GM20431 (cell line): ENCODE measurements at regions not wholly inside any gene's neighbourhood (a gene's known extent, or its start where the extent isn't known, plus 50 kb on each side); places are given as distances from the start of the nearest gene placed in this dataset.
"Not testable (repeated sequence)": the region's sequence is repeated elsewhere in the genome, so short reads cannot be mapped to it uniquely, and the experiment has no call there.

Source experiments
- in situ Hi-C: fragments of 300-500 bp; cut with MseI, MboI; formaldehyde crosslinking; loops from one replicate; pipeline ENCODE4 v1.15.0; 2020; ENCODE audit warnings: low sequenced_read_pairs; ENCODE audit not compliant: unreplicated experiment

GRCh38 chr9:85171163-85171562, 501.6 kb downstream of the NTRK2 start:
- in situ Hi-C loops = no loop called here

GRCh38 chr9:85168412-85168811, 498.9 kb downstream of the NTRK2 start:
- in situ Hi-C loops = no loop called here

GRCh38 chr9:85167146-85167545, 497.6 kb downstream of the NTRK2 start:
- in situ Hi-C loops = no loop called here

GRCh38 chr9:85163825-85164224, 494.3 kb downstream of the NTRK2 start:
- in situ Hi-C loops = no loop called here

- in situ Hi-C loops = no loop called here
Observed at GRCh38 chr9:85163415-85163814, 493.9 kb downstream of the NTRK2 start.

- in situ Hi-C loops = no loop called here
Observed at GRCh38 chr9:85162822-85163221, 493.3 kb downstream of the NTRK2 start.

GRCh38 chr9:85160944-85161343, 491.4 kb downstream of the NTRK2 start:
- in situ Hi-C loops = not testable (repeated sequence)

- in situ Hi-C loops = no loop called here
Observed at GRCh38 chr9:85158512-85158911, 489.0 kb downstream of the NTRK2 start.

- in situ Hi-C loops = no loop called here
Observed at GRCh38 chr9:85157772-85158171, 488.2 kb downstream of the NTRK2 start.

GRCh38 chr9:85156652-85157051, 487.1 kb downstream of the NTRK2 start:
- in situ Hi-C loops = no loop called here

GRCh38 chr9:85155352-85155751, 485.8 kb downstream of the NTRK2 start:
- in situ Hi-C loops = no loop called here

- in situ Hi-C loops = no loop called here
Observed at GRCh38 chr9:85151741-85152140, 482.2 kb downstream of the NTRK2 start.

GRCh38 chr9:85151162-85151561, 481.6 kb downstream of the NTRK2 start:
- in situ Hi-C loops = no loop called here

- in situ Hi-C loops = loop anchor here (25.0 kb wide), 1 partner anchor 760 kb away; no protein-coding TSS in a partner anchor
Observed at GRCh38 chr9:85147046-85147640, 477.6 kb downstream of the NTRK2 start.

- in situ Hi-C loops = loop anchor here (25.0 kb wide), 1 partner anchor 756 kb away; no protein-coding TSS in a partner anchor
Observed at GRCh38 chr9:85142968-85143367, 473.4 kb downstream of the NTRK2 start.

GRCh38 chr9:85142496-85142911, 473.0 kb downstream of the NTRK2 start:
- in situ Hi-C loops = loop anchor here (25.0 kb wide), 1 partner anchor 755 kb away; no protein-coding TSS in a partner anchor

- in situ Hi-C loops = loop anchor here (25.0 kb wide), 1 partner anchor 750 kb away; no protein-coding TSS in a partner anchor
Observed at GRCh38 chr9:85137696-85138095, 468.2 kb downstream of the NTRK2 start.

- in situ Hi-C loops = loop anchor here (25.0 kb wide), 1 partner anchor 750 kb away; no protein-coding TSS in a partner anchor
Observed at GRCh38 chr9:85136987-85137386, 467.5 kb downstream of the NTRK2 start.

- in situ Hi-C loops = loop anchor here (25.0 kb wide), 1 partner anchor 749 kb away; no protein-coding TSS in a partner anchor
Observed at GRCh38 chr9:85136507-85136906, 467.0 kb downstream of the NTRK2 start.

- in situ Hi-C loops = loop anchor here (25.0 kb wide), 1 partner anchor 743 kb away; no protein-coding TSS in a partner anchor
Observed at GRCh38 chr9:85130764-85131163, 461.2 kb downstream of the NTRK2 start.

- in situ Hi-C loops = loop anchor here (25.0 kb wide), 1 partner anchor 743 kb away; no protein-coding TSS in a partner anchor
Observed at GRCh38 chr9:85130260-85130659, 460.7 kb downstream of the NTRK2 start.

- in situ Hi-C loops = loop anchor here (25.0 kb wide), 1 partner anchor 742 kb away; no protein-coding TSS in a partner anchor
Observed at GRCh38 chr9:85129514-85129913, 460.0 kb downstream of the NTRK2 start.
